Fibroblast of skin of scalp (primary cell): ENCODE measurements at regions not wholly inside any gene's neighbourhood (a gene's known extent, or its start where the extent isn't known, plus 50 kb on each side); places are given as distances from the start of the nearest gene placed in this dataset.

Experiments
- DNase-seq: peaks from one replicate; pipeline ENCODE4 v3.0.0-alpha.2; 2013

DNA sequence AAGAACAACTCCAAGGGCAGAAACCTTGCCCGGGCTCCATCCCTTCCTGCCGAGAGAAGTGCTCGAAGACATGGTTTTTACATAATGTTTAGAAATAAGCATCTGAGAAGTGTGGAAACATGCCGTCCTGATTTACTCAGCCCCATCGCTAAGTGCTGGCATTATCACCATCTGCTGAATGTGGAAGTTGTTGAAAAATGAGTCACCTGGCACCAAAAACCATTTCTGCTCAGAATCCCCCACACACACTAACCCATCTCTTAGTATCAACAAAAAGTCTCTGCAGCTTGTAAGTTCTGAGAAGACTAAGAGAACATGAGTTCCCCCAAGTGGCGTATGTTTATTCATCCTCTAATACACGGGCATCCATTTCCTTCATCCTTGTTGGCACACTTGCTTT, 51.0 kb upstream of the ARL8B start:
- DNase-seq, result peak; percentile 62

- no peak for DNase-seq
Measured at GRCh38 chr3:5072100-5072816, 49.8 kb upstream of the ARL8B start.
